Coronary artery (tissue), 2 donors: ENCODE measurements at regions not wholly inside any gene's neighbourhood (a gene's known extent, or its start where the extent isn't known, plus 50 kb on each side); places are given as distances from the start of the nearest gene placed in this dataset.
"Not testable (repeated sequence)": the region's sequence is repeated elsewhere in the genome, so short reads cannot be mapped to it uniquely, and the experiment has no call there.

Source experiments
- DNase-seq: peaks from one replicate; pipeline ENCODE4 v3.0.0-alpha.2; 2017; ENCODE audit warnings: low spot score
- H3K27ac ChIP-seq, 2 donors: fragments of 200-600 bp; sonication (generic); one replicate each; pipeline ENCODE4 v1.5.1; 2016 to 2019
- H3K4me3 ChIP-seq: fragments of 200-600 bp; sonication (generic); 2 replicates; pipeline ENCODE4 v1.5.1; 2016; ENCODE audit warnings: mild to moderate bottlenecking, moderate library complexity
- CTCF ChIP-seq: fragments of 200-600 bp; sonication (generic); IDR thresholded peaks from one replicate; pipeline ENCODE4 v1.5.1; 2019; ENCODE audit warnings: antibody characterized with exemption

GRCh38 chr17:62150471-62150870 is 85.4 kb upstream of the MED13 start:
- no peak for DNase-seq
- Histone ChIP-seq H3K4me3 (no peak overlapping the region), H3K27ac (no peak overlapping the region)
- TF ChIP-seq CTCF = no peak

GRCh38 chr17:62149961-62150360 is 84.9 kb upstream of the MED13 start:
- Histone ChIP-seq H3K27ac (no peak overlapping the region), H3K4me3 (no peak overlapping the region)
- no peak for TF ChIP-seq CTCF
- DNase-seq = no peak

GRCh38 chr17:62147284-62147683 is 82.2 kb upstream of the MED13 start:
- TF ChIP-seq CTCF = no peak
- Histone ChIP-seq H3K4me3 (no peak overlapping the region), H3K27ac (no peak overlapping the region)
- DNase-seq = no peak

- no peak for DNase-seq
- no peak overlapping the region for H3K4me3 ChIP-seq
- TF ChIP-seq CTCF = no peak
- H3K27ac ChIP-seq = no peak overlapping the region
Measured at GRCh38 chr17:62140836-62141235, 75.8 kb upstream of the MED13 start.

- Histone ChIP-seq H3K4me3 (no peak overlapping the region), H3K27ac (no peak overlapping the region)
- TF ChIP-seq CTCF = no peak
- DNase-seq = no peak
Measured at GRCh38 chr17:62140376-62140775, 75.3 kb upstream of the MED13 start.

- not testable (repeated sequence) for H3K27ac ChIP-seq, DNase-seq, H3K4me3 ChIP-seq
Measured at GRCh38 chr17:62139690-62140354, 74.7 kb upstream of the MED13 start.

DNA sequence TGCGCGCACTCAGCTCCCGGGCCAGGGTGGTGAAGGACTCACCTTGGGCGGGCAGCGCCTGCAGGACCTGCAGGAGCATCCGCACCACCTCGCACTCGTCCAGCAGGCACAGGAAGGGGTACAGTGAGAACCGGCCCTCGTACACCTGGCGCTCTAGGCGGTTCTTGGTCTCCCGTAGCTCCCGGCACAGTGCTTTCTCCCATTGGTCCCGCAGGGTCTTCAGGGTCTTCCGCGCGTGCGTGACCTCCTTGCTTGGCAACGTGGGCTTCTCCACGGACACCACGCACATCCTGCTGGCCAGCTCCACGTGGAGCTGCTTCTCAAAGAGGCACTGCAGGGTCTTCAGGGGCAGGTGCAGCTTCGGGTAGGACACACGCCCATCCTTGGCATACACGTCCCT is 74.1 kb upstream of the MED13 start:
- no peak for TF ChIP-seq CTCF
- Histone ChIP-seq H3K27ac (no peak overlapping the region), H3K4me3 (no peak overlapping the region)
- no peak for DNase-seq

DNA sequence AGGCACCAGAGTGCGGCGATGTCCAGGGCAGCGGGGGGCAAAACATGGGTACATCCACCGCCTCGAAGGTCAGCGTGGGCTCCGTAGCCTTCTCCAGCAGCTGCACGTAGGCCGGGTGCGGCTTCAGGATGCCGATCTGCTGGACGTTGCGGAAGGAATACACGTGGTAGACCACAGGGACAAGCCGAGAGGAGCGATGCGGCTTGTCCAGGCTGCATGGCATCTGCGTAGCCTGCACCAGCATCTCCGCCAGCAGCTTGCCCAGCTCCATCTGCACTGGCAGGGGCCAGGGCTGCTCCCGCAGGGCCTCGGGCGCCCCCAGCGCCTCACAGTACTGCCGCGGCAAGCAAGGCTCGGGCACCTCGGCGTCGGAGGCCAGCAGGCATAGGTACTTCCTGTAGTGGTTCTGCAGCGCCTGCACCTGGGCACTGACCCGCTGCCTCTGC is 73.6 kb upstream of the MED13 start:
- H3K27ac ChIP-seq, DNase-seq: not testable (repeated sequence)
- H3K4me3 ChIP-seq = peak overlapping the region; percentile 51

DNA sequence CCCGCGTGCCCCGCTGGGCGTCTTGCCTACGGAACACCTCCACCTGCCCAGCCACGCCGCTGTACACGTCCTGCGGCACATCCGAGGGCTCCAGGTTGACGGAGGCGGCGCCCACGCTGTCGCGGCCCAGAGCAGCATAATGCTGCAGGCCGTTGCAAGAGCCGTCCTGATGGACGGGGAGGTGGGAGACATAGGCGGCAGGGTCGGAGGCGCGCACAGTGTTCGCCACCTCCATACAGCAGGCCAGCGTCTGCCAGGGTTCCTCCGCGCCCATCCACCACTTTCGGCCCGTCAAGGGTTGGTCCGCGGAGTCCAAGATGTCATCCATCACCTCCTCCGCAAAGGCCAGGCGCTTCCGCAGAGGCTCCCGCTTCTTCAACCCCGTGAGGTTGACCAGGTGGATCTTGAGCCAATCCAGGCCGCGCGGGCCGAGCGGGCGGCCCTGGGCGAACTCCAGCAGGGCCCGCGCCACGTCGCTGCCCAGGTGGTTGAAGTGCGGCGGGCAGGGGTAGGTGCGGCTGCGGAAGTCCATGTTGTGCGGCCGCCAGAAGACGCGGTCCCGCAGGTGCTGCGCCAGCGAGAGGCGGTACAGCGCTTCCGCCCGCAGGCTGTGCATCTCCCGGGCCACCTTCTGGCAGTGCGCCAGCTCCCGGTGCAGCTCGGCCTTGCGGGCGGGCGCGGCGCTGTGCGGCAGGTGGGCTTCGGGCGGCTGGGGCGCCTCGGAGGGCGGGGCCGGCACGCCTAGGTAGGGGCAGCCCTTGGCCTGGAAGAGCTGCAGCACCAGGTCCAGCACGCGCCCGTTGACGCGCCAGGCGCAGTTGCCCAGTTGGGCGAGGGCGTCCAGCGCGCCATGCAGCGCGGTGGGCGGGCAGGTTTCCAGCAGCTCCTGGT is 72.9 kb upstream of the MED13 start:
- H3K27ac ChIP-seq, DNase-seq: not testable (repeated sequence)
- H3K4me3 ChIP-seq = peak overlapping the region; percentile 51

DNA sequence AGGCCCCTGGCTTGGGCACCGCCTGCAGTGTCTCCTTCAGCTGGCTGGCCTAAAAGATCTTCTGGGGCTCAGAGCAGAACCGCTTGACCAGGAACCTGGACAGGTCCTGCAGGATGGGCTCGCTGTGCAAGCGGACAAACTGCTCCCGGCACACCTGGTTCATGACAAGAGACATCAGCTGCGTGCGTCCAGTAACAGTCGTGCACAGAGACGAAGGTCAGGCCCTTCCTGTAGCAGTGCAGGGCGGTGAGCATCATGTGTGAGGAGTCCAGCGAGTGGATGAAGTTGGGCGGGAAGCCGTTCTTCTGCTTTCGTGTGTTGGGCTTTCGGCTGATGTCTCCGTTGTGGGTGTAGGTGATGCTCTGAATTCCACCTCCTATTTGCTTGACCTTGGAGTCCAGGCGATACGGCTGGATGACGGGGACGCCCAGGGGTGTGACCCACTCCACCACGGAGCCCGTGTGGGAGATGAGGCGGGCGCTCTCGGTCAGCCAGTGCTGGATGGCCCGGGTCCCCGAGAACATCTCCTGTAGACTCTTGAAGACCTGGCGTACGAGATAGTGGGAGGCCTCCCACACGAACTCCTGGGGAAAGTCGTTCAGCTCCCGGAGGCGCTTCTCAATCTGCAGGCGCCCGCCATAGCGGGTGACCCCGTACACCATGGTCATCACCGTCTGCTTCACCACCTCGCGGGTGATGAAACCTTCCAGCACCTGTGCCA is 72.1 kb upstream of the MED13 start:
- not testable (repeated sequence) for DNase-seq, H3K27ac ChIP-seq, H3K4me3 ChIP-seq
